ENCODE measurements at regions not wholly inside any gene's neighbourhood (a gene's known extent, or its start where the extent isn't known, plus 50 kb on each side); places are given as distances from the start of the nearest gene placed in this dataset.

GRCh38 chr1:56439610-56440264 is 139.6 kb downstream of the PLPP3 start (continued):
- 0 out of 2 replicates have a peak, but pooled peaks have one; percentile 35 for TF ChIP-seq PAXIP1 (CRISPR knock-in tag; conservative IDR thresholded peaks at IDR 0.05)
- TF ChIP-seq ZNF570 (CRISPR knock-in tag; IDR thresholded peaks at IDR 0.05; ENCODE audit: borderline replicate concordance), result no peak
- TF ChIP-seq, protein P1, sequence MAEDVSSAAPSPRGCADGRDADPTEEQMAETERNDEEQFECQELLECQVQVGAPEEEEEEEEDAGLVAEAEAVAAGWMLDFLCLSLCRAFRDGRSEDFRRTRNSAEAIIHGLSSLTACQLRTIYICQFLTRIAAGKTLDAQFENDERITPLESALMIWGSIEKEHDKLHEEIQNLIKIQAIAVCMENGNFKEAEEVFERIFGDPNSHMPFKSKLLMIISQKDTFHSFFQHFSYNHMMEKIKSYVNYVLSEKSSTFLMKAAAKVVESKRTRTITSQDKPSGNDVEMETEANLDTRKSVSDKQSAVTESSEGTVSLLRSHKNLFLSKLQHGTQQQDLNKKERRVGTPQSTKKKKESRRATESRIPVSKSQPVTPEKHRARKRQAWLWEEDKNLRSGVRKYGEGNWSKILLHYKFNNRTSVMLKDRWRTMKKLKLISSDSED (CRISPR knock-in tag; IDR thresholded peaks at IDR 0.05), result no peak
- no peak for TF ChIP-seq ATF2 (CRISPR knock-in tag; IDR thresholded peaks at IDR 0.05)
- no peak for TF ChIP-seq SOX13 (IDR thresholded peaks at IDR 0.05)
- peak in 1 of 2 experiments; percentile 22; a peak in 1 of 4 replicates for TF ChIP-seq SOX13 (CRISPR knock-in tag; conservative IDR thresholded peaks at IDR 0.05 in 1 of 2, IDR thresholded peaks at IDR 0.05 in 1 of 2)
- TF ChIP-seq ZNF501 (CRISPR knock-in tag; IDR thresholded peaks at IDR 0.05), result no peak
- TF ChIP-seq ZNF766 (CRISPR knock-in tag; IDR thresholded peaks at IDR 0.05; ENCODE audit: borderline replicate concordance), result no peak
- TF ChIP-seq SOX5 (CRISPR knock-in tag; IDR thresholded peaks at IDR 0.05; ENCODE audit: borderline replicate concordance), result no peak
- no peak for TF ChIP-seq ZNF724P (CRISPR knock-in tag; IDR thresholded peaks at IDR 0.05; ENCODE audit: borderline replicate concordance)
- TF ChIP-seq GFI1 (CRISPR knock-in tag; IDR thresholded peaks at IDR 0.05; ENCODE audit: borderline replicate concordance), result no peak
- TF ChIP-seq E2F1 (CRISPR knock-in tag; IDR thresholded peaks at IDR 0.05), result no peak
- TF ChIP-seq, protein P2, sequence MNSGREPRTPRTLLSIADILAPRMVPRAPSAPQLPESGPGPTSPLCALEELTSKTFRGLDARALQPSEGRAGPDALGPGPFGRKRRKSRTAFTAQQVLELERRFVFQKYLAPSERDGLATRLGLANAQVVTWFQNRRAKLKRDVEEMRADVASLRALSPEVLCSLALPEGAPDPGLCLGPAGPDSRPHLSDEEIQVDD (CRISPR knock-in tag; IDR thresholded peaks at IDR 0.05; ENCODE audit: borderline replicate concordance), result no peak
- no peak for TF ChIP-seq NR1H2 (CRISPR knock-in tag; IDR thresholded peaks at IDR 0.05; ENCODE audit: borderline replicate concordance, low read depth)
- TF ChIP-seq DBP (CRISPR knock-in tag; IDR thresholded peaks at IDR 0.05; ENCODE audit: not compliant biosample characterization), result no peak
- TF ChIP-seq ZNF230 (CRISPR knock-in tag; IDR thresholded peaks at IDR 0.05), result no peak
- no peak for TF ChIP-seq SRF (IDR thresholded peaks at IDR 0.05; ENCODE audit: low read depth, low read length)
- no peak for TF ChIP-seq ERF (CRISPR knock-in tag; IDR thresholded peaks at IDR 0.05)
- no peak for TF ChIP-seq FOXJ3 (CRISPR knock-in tag; IDR thresholded peaks at IDR 0.05; ENCODE audit: borderline replicate concordance)
- no peak for TF ChIP-seq ZNF20 (CRISPR knock-in tag; IDR thresholded peaks at IDR 0.05)
- no peak for TF ChIP-seq SSRP1 (CRISPR knock-in tag; IDR thresholded peaks at IDR 0.05)
- TF ChIP-seq RAD21 (CRISPR knock-in tag; IDR thresholded peaks at IDR 0.05), result no peak
